Common myeloid progenitor, CD34-positive (primary cell): ENCODE measurements at regions not wholly inside any gene's neighbourhood (a gene's known extent, or its start where the extent isn't known, plus 50 kb on each side); places are given as distances from the start of the nearest gene placed in this dataset.

Experiments used
- CTCF ChIA-PET: fragments of 350-600 bp; sonication (Branson Sonifier 250); formaldehyde crosslinking; loops from one replicate; lab custom pipeline; 2021; ENCODE audit warnings: antibody characterized with exemption; lab: Charles Lee
- POLR2A ChIA-PET: fragments of 350-600 bp; sonication (Branson Sonifier 250); formaldehyde crosslinking; loops from one replicate; lab custom pipeline; 2021; ENCODE audit warnings: antibody characterized with exemption; lab: Charles Lee
- DNase-seq, 3 donors: peaks; one replicate each; pipeline versions ENCODE4 v3.0.0 to v3.0.0-alpha.2; 2013
- H3K27ac ChIP-seq, 2 experiments: 1 replicate in 1 of 2; 2 replicates in 1 of 2; pipeline ENCODE4 v1.7.0; 2013; ENCODE audit warnings: inconsistent platforms in 2 of 2, low read length in 2 of 2, mild to moderate bottlenecking in 2 of 2, low read depth in 1 of 2, moderate library complexity in 1 of 2; ENCODE audit not compliant: severe bottlenecking in 2 of 2, insufficient read depth in 1 of 2, poor library complexity in 1 of 2
- H3K27me3 ChIP-seq, 5 experiments: replicated peaks in 2 of 5; 1 replicate in 3 of 5; 2 replicates in 2 of 5; pipeline versions ENCODE4 v1.6.1 to v1.7.0; 2013; ENCODE audit warnings: low read length in 4 of 5, mild to moderate bottlenecking in 2 of 5, moderate library complexity in 2 of 5, inconsistent platforms in 1 of 5; ENCODE audit not compliant: insufficient read depth in 5 of 5, control insufficient read depth in 4 of 5
- H3K36me3 ChIP-seq, 4 experiments: 1 replicate in 2 of 4; 2 replicates in 2 of 4; pipeline versions ENCODE4 v1.6.1 to v1.7.0; 2013; ENCODE audit warnings: low read length in 3 of 4, control low read depth in 1 of 4, mild to moderate bottlenecking in 1 of 4; ENCODE audit not compliant: control insufficient read depth in 4 of 4, insufficient read depth in 4 of 4
- H3K4me1 ChIP-seq, 4 experiments: 1 replicate in 3 of 4; 2 replicates in 1 of 4; pipeline versions ENCODE4 v1.6.1 to v1.7.1; 2013; ENCODE audit warnings: low read length in 3 of 4, mild to moderate bottlenecking in 3 of 4, control low read depth in 1 of 4, inconsistent platforms in 1 of 4, moderate library complexity in 1 of 4; ENCODE audit not compliant: control insufficient read depth in 4 of 4, insufficient read depth in 4 of 4; ENCODE audit errors: control extremely low read depth in 1 of 4
- H3K4me3 ChIP-seq, 7 experiments: 1 replicate in 4 of 7; 2 replicates in 3 of 7; pipeline versions ENCODE4 v1.5.1 to v1.7.0; 2013; ENCODE audit warnings: mild to moderate bottlenecking in 7 of 7, low read length in 6 of 7, moderate library complexity in 6 of 7, inconsistent platforms in 2 of 7, low read depth in 2 of 7, control low read depth in 1 of 7; ENCODE audit not compliant: insufficient read depth in 4 of 7, control insufficient read depth in 1 of 7; ENCODE audit errors: extremely low read depth in 1 of 7
- H3K9me3 ChIP-seq, 5 experiments: 1 replicate in 4 of 5; 2 replicates in 1 of 5; pipeline versions ENCODE4 v1.6.1 to v1.7.1; 2013; ENCODE audit warnings: low read length in 4 of 5, mild to moderate bottlenecking in 2 of 5, inconsistent platforms in 1 of 5, low read depth in 1 of 5, moderate library complexity in 1 of 5; ENCODE audit not compliant: control insufficient read depth in 4 of 5, insufficient read depth in 2 of 5; ENCODE audit errors: control extremely low read depth in 1 of 5
- WGBS: methylation state at CpG from one replicate; pipeline ENCODE4 v1.1.5; 2013; ENCODE audit not compliant: insufficient coverage; 5-methylcytosine and 5-hydroxymethylcytosine counted together

DNA sequence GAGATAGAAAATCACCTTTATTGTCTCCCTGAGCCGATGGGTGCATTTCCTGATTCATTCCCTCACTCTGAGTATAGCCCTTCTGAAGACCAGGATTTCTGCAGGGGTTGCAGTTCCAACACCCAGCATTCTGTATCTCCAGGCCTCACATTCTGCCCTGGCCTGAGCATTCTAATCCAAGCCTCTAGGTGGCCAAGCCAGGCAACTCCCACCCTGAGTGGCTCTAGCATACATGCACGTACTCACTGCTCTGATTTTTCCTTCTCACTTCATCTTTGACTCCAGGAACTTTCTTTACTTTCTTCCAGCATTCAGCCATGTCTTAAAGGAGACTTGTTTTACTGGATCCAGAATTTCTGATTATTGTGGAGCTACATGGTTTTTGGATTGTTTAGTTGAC lies 100.7 kb upstream of the STK39 start:
- H3K4me3 ChIP-seq = no peak overlapping the region

DNA sequence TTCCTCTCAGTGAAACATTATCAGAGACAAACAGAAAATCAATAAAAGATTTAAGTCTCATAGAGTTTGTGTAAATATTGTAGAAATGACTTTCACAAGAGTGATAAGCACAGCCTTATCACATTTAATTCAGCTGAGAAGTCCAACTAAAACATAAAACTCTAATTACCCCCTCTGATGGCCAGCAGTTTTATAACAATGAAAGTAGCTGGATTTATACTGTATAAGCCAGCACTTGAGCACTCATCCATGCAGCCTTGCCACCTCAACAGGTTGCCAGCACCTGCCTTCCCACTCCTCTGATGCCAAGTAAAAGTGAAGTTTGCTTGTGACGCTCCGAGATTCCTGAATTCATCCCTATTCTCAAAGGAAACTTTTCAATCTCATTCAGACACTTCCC lies 103.0 kb upstream of the STK39 start:
- CTCF ChIA-PET = interaction anchor here (1.0 to 6.7 kb wide), 5 partner anchors 15 to 364 kb away, joined by 3 to 96 read pairs (median 3); no protein-coding TSS in a partner anchor
- H3K4me1 ChIP-seq = peaks cover under 1 to 26% (median 13%) of the 10 kb centered on the region in 4 experiments
- H3K36me3 ChIP-seq = no peaks in the 10 kb centered on the region
- no peaks in the 10 kb centered on the region for H3K27me3 ChIP-seq
- POLR2A ChIA-PET = no interaction called here
- peaks cover 0 to 5% (median 2%) of the 10 kb centered on the region in 5 experiments for H3K9me3 ChIP-seq
- peak in 2 of 3 donors; percentile 38 to 45 for DNase-seq
- H3K27ac ChIP-seq = no peak overlapping the region
- no peak overlapping the region for H3K4me3 ChIP-seq
- WGBS = no CpG with 5 or more reads among the region's 2 CpGs

More for the DNA sequence above, 100.7 kb upstream of the STK39 start:
- H3K27ac ChIP-seq = no peak overlapping the region
- 93% methylated on average over 1 of the region's 2 CpGs for WGBS
- H3K27me3 ChIP-seq = no peaks in the 10 kb centered on the region
- ChIA-PET CTCF (interaction anchor here (1.0 to 6.7 kb wide), 17 partner anchors 9 to 571 kb away, joined by 3 to 96 read pairs (median 4); no protein-coding TSS in a partner anchor), POLR2A (no interaction called here)
- DNase-seq = peak; percentile 42 to 72 (median 70)
- H3K9me3 ChIP-seq = peaks cover 0 to 2% (median 0%) of the 10 kb centered on the region in 5 experiments
- H3K36me3 ChIP-seq = no peaks in the 10 kb centered on the region
- peaks cover 0 to 12% (median 2%) of the 10 kb centered on the region in 4 experiments for H3K4me1 ChIP-seq

DNA sequence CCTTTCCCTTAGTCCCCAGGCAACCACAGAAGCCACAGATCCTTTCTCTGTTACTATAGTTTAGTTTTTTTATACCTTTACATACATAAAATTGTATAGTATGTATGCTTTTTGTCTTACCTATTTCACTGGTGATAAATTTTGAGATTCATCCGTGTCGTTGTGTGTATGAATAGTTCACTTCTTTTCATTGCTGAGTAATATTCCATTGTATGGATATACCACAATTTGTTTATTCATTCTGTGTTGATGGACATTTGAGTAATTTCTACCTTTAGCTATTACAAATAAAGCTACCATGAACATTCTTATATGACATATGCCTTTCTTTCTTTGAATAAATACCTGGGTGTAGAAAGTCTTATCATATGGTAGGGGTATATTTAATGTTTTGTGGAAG lies 102.8 kb upstream of the CERS6 start:
- Histone ChIP-seq H3K27ac (no peak overlapping the region), H3K4me1 (peaks cover 4 to 26% (median 11%) of the 10 kb centered on the region in 4 experiments), H3K4me3 (no peak overlapping the region), H3K36me3 (no peaks in the 10 kb centered on the region), H3K27me3 (peaks cover 0 to 1% (median 0%) of the 10 kb centered on the region in 5 experiments), H3K9me3 (peaks cover 0 to 5% (median 2%) of the 10 kb centered on the region in 5 experiments)
- no CpG with 5 or more reads among the region's 2 CpGs for WGBS
- DNase-seq = no peak
- POLR2A ChIA-PET = no interaction called here
- CTCF ChIA-PET = interaction anchor here (0.6 to 0.7 kb wide), 2 partner anchors 18 to 339 kb away, joined by 3 read pairs; no protein-coding TSS in a partner anchor

DNA sequence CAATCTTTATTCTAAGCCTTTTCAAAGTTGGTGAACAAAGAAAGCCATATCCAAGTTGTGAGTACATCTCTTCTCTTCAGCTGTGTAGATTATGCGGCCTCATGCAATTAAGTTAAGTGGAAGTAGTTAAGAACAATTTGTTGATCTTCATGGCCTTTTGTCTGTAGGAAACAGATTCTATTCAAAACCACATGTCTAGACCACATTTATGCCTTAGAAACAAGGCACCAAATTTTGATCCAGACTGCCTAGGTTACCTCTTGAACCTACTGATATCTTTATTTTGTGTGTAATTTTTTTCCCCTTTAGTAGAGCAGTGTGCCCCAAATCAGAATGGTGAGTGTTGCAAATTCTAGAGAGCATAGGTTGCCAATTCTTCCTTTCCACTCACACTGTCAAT lies 101.6 kb upstream of the CERS6 start:
- peaks cover 4 to 26% (median 11%) of the 10 kb centered on the region in 4 experiments for H3K4me1 ChIP-seq
- H3K27me3 ChIP-seq = peaks cover 0 to 1% (median 0%) of the 10 kb centered on the region in 5 experiments
- DNase-seq = peak; percentile 79 to 97 (median 93)
- H3K27ac ChIP-seq = no peak overlapping the region
- peaks cover 0 to 5% (median 2%) of the 10 kb centered on the region in 5 experiments for H3K9me3 ChIP-seq
- no peaks in the 10 kb centered on the region for H3K36me3 ChIP-seq
- ChIA-PET POLR2A (no interaction called here), CTCF (interaction anchor here (1.3 to 2.3 kb wide), 2 partner anchors 71 to 332 kb away, joined by 3 to 6 read pairs; no protein-coding TSS in a partner anchor)
- WGBS = no CpG with 5 or more reads among the region's 1 CpG
- H3K4me3 ChIP-seq = peak overlapping the region in 1 of 7 experiments; percentile 24

GRCh38 chr2:168355121-168355520 lies 101.0 kb upstream of the CERS6 start:
- H3K4me3 ChIP-seq = peak overlapping the region in 2 of 7 experiments; percentile 24
- no peaks in the 10 kb centered on the region for H3K36me3 ChIP-seq
- WGBS = 100% methylated on average over 1 of the region's 2 CpGs
- peaks cover 0 to 1% (median 0%) of the 10 kb centered on the region in 5 experiments for H3K27me3 ChIP-seq
- ChIA-PET POLR2A (no interaction called here), CTCF (interaction anchor here (1.3 to 2.3 kb wide), 3 partner anchors 70 to 332 kb away, joined by 3 to 6 read pairs (median 4); no protein-coding TSS in a partner anchor)
- H3K9me3 ChIP-seq = peaks cover 0 to 5% (median 2%) of the 10 kb centered on the region in 5 experiments
- H3K4me1 ChIP-seq = peaks cover 4 to 26% (median 11%) of the 10 kb centered on the region in 4 experiments
- no peak overlapping the region for H3K27ac ChIP-seq
- DNase-seq = peak in 2 of 3 donors; percentile 73 to 81

- CTCF ChIA-PET = interaction anchor here (0.7 to 2.3 kb wide), 5 partner anchors 9 to 331 kb away, joined by 3 to 7 read pairs (median 4); no protein-coding TSS in a partner anchor
- peaks cover 0 to 5% (median 2%) of the 10 kb centered on the region in 5 experiments for H3K9me3 ChIP-seq
- no peaks in the 10 kb centered on the region for H3K36me3 ChIP-seq
- WGBS = 100% methylated on average over 1 of the region's 5 CpGs
- H3K27ac ChIP-seq = no peak overlapping the region
- no peak for DNase-seq
- H3K4me3 ChIP-seq = no peak overlapping the region
- peaks cover 4 to 26% (median 11%) of the 10 kb centered on the region in 4 experiments for H3K4me1 ChIP-seq
- POLR2A ChIA-PET = no interaction called here
- H3K27me3 ChIP-seq = peaks cover 0 to 1% (median 0%) of the 10 kb centered on the region in 5 experiments
These were observed 100.1 kb upstream of the CERS6 start for GRCh38 chr2:168355779-168356476.
